ENCODE measurements at regions not wholly inside any gene's neighbourhood (a gene's known extent, or its start where the extent isn't known, plus 50 kb on each side); places are given as distances from the start of the nearest gene placed in this dataset.

DNA sequence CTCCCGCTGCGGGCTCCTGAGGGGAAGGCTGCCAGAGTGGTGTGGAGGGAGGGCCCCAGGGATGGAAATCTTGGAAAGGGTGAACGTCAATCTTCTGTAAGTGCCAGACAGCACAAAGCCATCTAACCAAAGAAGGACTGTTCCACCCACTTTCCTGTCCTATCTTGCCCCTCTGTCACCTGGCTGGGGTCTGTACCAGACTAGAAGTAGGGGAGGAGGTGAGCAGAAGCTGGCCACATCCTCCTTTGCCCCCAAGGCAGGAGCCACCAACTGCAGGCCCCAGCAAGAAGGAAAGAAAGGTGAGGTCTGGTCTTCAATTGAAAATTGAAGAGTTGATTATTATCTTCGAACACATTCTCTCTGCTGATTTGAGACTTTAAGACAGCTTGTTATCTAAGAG is 214.4 kb upstream of the LEF1 start:
- TF ChIP-seq, protein P1, sequence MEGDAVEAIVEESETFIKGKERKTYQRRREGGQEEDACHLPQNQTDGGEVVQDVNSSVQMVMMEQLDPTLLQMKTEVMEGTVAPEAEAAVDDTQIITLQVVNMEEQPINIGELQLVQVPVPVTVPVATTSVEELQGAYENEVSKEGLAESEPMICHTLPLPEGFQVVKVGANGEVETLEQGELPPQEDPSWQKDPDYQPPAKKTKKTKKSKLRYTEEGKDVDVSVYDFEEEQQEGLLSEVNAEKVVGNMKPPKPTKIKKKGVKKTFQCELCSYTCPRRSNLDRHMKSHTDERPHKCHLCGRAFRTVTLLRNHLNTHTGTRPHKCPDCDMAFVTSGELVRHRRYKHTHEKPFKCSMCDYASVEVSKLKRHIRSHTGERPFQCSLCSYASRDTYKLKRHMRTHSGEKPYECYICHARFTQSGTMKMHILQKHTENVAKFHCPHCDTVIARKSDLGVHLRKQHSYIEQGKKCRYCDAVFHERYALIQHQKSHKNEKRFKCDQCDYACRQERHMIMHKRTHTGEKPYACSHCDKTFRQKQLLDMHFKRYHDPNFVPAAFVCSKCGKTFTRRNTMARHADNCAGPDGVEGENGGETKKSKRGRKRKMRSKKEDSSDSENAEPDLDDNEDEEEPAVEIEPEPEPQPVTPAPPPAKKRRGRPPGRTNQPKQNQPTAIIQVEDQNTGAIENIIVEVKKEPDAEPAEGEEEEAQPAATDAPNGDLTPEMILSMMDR (IDR thresholded peaks at IDR 0.05; ENCODE audit: control insufficient read depth, insufficient read depth, low read depth, low read length, missing control alignments) = no peak
- no peak for DNase-seq (ENCODE audit: low read depth)
- H3K4me3 ChIP-seq (ENCODE audit: control insufficient read depth, low read depth, low read length) = no peak overlapping the region

DNA sequence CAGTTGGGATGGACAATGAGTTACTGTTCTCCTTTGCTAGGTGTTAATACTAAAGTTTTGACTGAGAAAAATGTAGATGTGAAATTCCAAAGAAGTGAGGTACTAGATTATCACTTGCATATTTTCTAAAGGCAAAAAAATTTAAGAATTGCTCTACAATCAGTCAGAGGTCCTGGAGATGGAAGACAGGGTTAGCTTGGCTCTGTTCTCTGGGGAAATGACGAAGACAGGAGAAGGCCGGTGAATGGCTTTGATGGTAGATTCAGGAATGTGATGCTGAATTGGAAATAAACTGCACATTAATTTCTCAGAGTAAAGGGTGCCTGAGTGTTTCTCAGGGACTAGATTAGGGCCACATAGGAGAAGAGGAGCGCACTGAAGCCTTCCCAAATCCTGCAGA is 214.0 kb upstream of the LEF1 start:
- no peak for DNase-seq (ENCODE audit: low read depth)
- no peak overlapping the region for H3K4me3 ChIP-seq (ENCODE audit: control insufficient read depth, low read depth, low read length)
- TF ChIP-seq, protein P1 (IDR thresholded peaks at IDR 0.05; ENCODE audit: control insufficient read depth, insufficient read depth, low read depth, low read length, missing control alignments) = no peak

- DNase-seq (ENCODE audit: low read depth) = no peak
- no peak overlapping the region for H3K4me3 ChIP-seq (ENCODE audit: control insufficient read depth, low read depth, low read length)
- TF ChIP-seq, protein P1 (IDR thresholded peaks at IDR 0.05; ENCODE audit: control insufficient read depth, insufficient read depth, low read depth, low read length, missing control alignments) = no peak
Observed at GRCh38 chr4:108378164-108378563, 209.4 kb upstream of the LEF1 start.

DNA sequence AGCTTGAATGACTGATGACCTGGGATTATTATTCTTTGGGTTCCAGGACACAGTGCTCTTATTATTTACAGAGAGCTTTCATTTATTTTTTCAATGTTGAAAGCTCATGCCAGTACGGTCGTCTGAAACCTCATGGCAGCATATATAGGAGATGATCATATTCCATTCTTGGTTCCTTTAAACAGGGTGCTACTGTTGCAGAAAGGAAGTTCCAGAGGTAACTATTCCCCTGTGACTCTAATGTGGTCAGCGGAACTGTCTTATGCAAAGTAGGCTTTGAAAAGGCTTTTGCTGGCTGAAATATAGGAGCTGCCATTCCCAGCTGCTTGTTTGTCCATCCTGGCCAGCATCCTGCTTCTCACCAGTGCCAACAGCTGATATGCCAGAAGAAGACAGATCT is 208.3 kb upstream of the LEF1 start:
- no peak for DNase-seq (ENCODE audit: low read depth)
- TF ChIP-seq, protein P1 (IDR thresholded peaks at IDR 0.05; ENCODE audit: control insufficient read depth, insufficient read depth, low read depth, low read length, missing control alignments) = no peak
- H3K4me3 ChIP-seq (ENCODE audit: control insufficient read depth, low read depth, low read length) = no peak overlapping the region

DNA sequence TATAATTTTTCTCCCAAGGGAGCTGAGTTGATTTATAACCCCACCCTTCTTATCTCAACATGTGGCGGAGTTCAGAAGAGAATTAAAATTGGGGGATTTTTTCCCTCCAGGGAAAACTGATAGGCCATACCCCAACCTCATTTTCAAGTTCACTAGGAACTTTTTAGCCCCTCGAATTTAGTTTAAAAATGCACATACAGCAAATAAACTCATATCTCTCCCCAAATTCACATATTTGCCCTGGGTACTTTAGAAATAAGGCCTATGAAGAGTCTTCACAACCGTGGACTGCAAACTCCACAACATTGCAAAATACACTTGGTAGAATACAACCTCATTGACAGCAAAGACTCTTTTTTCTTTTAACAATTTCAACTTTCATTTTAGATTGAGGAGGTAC is 206.7 kb upstream of the LEF1 start:
- TF ChIP-seq, protein P1 (IDR thresholded peaks at IDR 0.05; ENCODE audit: control insufficient read depth, insufficient read depth, low read depth, low read length, missing control alignments) = no peak
- no peak overlapping the region for H3K4me3 ChIP-seq (ENCODE audit: control insufficient read depth, low read depth, low read length)
- DNase-seq (ENCODE audit: low read depth) = no peak

GRCh38 chr4:108372681-108373080 is 203.9 kb upstream of the LEF1 start:
- TF ChIP-seq, protein P1 (IDR thresholded peaks at IDR 0.05; ENCODE audit: control insufficient read depth, insufficient read depth, low read depth, low read length, missing control alignments) = no peak
- H3K4me3 ChIP-seq (ENCODE audit: control insufficient read depth, low read depth, low read length) = no peak overlapping the region
- no peak for DNase-seq (ENCODE audit: low read depth)

- H3K4me3 ChIP-seq (ENCODE audit: control insufficient read depth, low read depth, low read length) = no peak overlapping the region
- TF ChIP-seq, protein P1 (IDR thresholded peaks at IDR 0.05; ENCODE audit: control insufficient read depth, insufficient read depth, low read depth, low read length, missing control alignments) = no peak
- no peak for DNase-seq (ENCODE audit: low read depth)
Observed at GRCh38 chr4:108371282-108371681, 202.6 kb upstream of the LEF1 start.
